GM23338 (cell line): ENCODE measurements at regions not wholly inside any gene's neighbourhood (a gene's known extent, or its start where the extent isn't known, plus 50 kb on each side); places are given as distances from the start of the nearest gene placed in this dataset.

Experiments used
- ATAC-seq: fragments of 200-7000 bp; cut with Tn5 transposase; 3 replicates; pipeline ENCODE4 v1.9.1; 2020
- DNase-seq: peaks from one replicate; pipeline ENCODE4 v3.0.0-alpha.2; 2015; ENCODE audit warnings: low spot score
- H2AFZ ChIP-seq: fragments of 200-600 bp; sonication (generic); 2 replicates; pipeline ENCODE4 v1.8.0; 2016; ENCODE audit warnings: antibody characterized with exemption, mild to moderate bottlenecking, moderate library complexity
- H3F3A ChIP-seq: fragments of 200-600 bp; sonication (generic); replicated peaks from 2 replicates; pipeline ENCODE4 v1.8.0; 2017; ENCODE audit warnings: antibody characterized with exemption, mixed run types, low read depth
- H3K27ac ChIP-seq: fragments of 200-600 bp; sonication (generic); 2 replicates; pipeline ENCODE4 v1.6.1; 2016; ENCODE audit warnings: low read depth
- H3K27me3 ChIP-seq: fragments of 200-600 bp; sonication (generic); 2 replicates; pipeline ENCODE4 v1.8.0; 2016; ENCODE audit warnings: mild to moderate bottlenecking, mixed run types, moderate library complexity; ENCODE audit not compliant: insufficient read depth
- H3K36me3 ChIP-seq: fragments of 200-600 bp; sonication (generic); 2 replicates; pipeline ENCODE4 v1.8.0; 2016; ENCODE audit warnings: mild to moderate bottlenecking; ENCODE audit not compliant: insufficient read depth
- H3K4me1 ChIP-seq: fragments of 200-600 bp; sonication (generic); 2 replicates; pipeline ENCODE4 v1.8.0; 2016; ENCODE audit warnings: mild to moderate bottlenecking, moderate library complexity; ENCODE audit not compliant: insufficient read depth
- H3K4me2 ChIP-seq: fragments of 200-600 bp; sonication (generic); 2 replicates; pipeline ENCODE4 v1.7.1; 2017; ENCODE audit warnings: mixed run types
- H3K4me3 ChIP-seq: fragments of 200-600 bp; sonication (generic); 2 replicates; pipeline ENCODE4 v1.6.1; 2016; ENCODE audit warnings: mixed run types
- H3K79me2 ChIP-seq: fragments of 200-600 bp; sonication (generic); replicated peaks from 2 replicates; pipeline ENCODE4 v1.8.0; 2017; ENCODE audit warnings: mild to moderate bottlenecking; ENCODE audit not compliant: insufficient read depth
- H3K9me2 ChIP-seq: fragments of 200-600 bp; sonication (generic); 2 replicates; pipeline ENCODE4 v1.8.0; 2017; ENCODE audit not compliant: insufficient read depth
- H4K20me1 ChIP-seq: fragments of 200-600 bp; sonication (generic); replicated peaks from 2 replicates; pipeline ENCODE4 v1.8.0; 2017; ENCODE audit warnings: mild to moderate bottlenecking; ENCODE audit not compliant: insufficient read depth
- H3K27ac Mint-ChIP-seq: 2 replicates; pipeline ENCODE4 v1.8.0; 2020; ENCODE audit warnings: inconsistent platforms, mild to moderate bottlenecking, moderate library complexity, mixed read lengths
- H3K27me3 Mint-ChIP-seq: 3 replicates; pipeline ENCODE4 v1.8.0; 2022; ENCODE audit warnings: low read depth, mild to moderate bottlenecking, moderate library complexity, mixed read lengths, inconsistent platforms; ENCODE audit not compliant: insufficient read depth, poor library complexity
- H3K36me3 Mint-ChIP-seq: 3 replicates; pipeline ENCODE4 v1.8.0; 2021; ENCODE audit warnings: low read depth, mild to moderate bottlenecking, inconsistent platforms, moderate library complexity, mixed read lengths
- H3K4me1 Mint-ChIP-seq: 3 replicates; pipeline ENCODE4 v1.8.0; 2020; ENCODE audit warnings: mild to moderate bottlenecking, inconsistent platforms, mixed read lengths
- H3K4me3 Mint-ChIP-seq: 3 replicates; pipeline ENCODE4 v1.8.0; 2021; ENCODE audit warnings: moderate library complexity, mild to moderate bottlenecking, inconsistent platforms, mixed read lengths
- H3K9me3 Mint-ChIP-seq: 3 replicates; pipeline ENCODE4 v1.8.0; 2020; ENCODE audit warnings: moderate library complexity, mild to moderate bottlenecking, inconsistent platforms, mixed read lengths
- CREB1 ChIP-seq: fragments of 250-450 bp; sonication (Bioruptor Pico); IDR thresholded peaks from 2 replicates; pipeline ENCODE4 v1.5.0; 2020; ENCODE audit warnings: low read depth, mild to moderate bottlenecking, moderate library complexity
- CTCF ChIP-seq, 2 experiments: fragments of 200-600 bp in 1 of 2; sonication (generic) in 1 of 2; conservative IDR thresholded peaks; 2 replicates each; pipeline versions ENCODE4 v1.5.1 to v1.6.1; 2016 to 2017; ENCODE audit warnings: antibody characterized with exemption in 2 of 2, low read depth in 2 of 2, mild to moderate bottlenecking in 2 of 2, moderate library complexity in 1 of 2
- ETS1 ChIP-seq: IDR thresholded peaks from 2 replicates; pipeline ENCODE4 v1.6.1; 2016; ENCODE audit warnings: antibody characterized with exemption
- EZH2 ChIP-seq: fragments of 200-600 bp; sonication (generic); IDR thresholded peaks from one replicate; pipeline ENCODE4 v1.8.0; 2017; ENCODE audit warnings: antibody characterized with exemption, mild to moderate bottlenecking, low read depth; ENCODE audit not compliant: unreplicated experiment
- EZH2phosphoT487 ChIP-seq: fragments of 200-600 bp; sonication (generic); IDR thresholded peaks from one replicate; pipeline ENCODE4 v1.8.1; 2018; ENCODE audit warnings: antibody characterized with exemption; ENCODE audit not compliant: unreplicated experiment
- JUNB ChIP-seq: IDR thresholded peaks from one replicate; pipeline ENCODE4 v1.6.1; 2016; ENCODE audit warnings: antibody characterized with exemption; ENCODE audit not compliant: unreplicated experiment
- NANOG ChIP-seq: IDR thresholded peaks from 2 replicates; pipeline ENCODE4 v1.6.1; 2016; ENCODE audit warnings: antibody characterized with exemption, borderline replicate concordance
- POLR2AphosphoS5 ChIP-seq: IDR thresholded peaks from 2 replicates; pipeline ENCODE4 v1.6.1; 2016; ENCODE audit warnings: antibody characterized with exemption, low read depth
- REST ChIP-seq: IDR thresholded peaks from one replicate; pipeline ENCODE4 v1.6.1; 2018; ENCODE audit warnings: antibody characterized with exemption; ENCODE audit not compliant: unreplicated experiment
- STAT1 ChIP-seq: IDR thresholded peaks from one replicate; pipeline ENCODE4 v1.6.1; 2016; ENCODE audit warnings: antibody characterized with exemption; ENCODE audit not compliant: unreplicated experiment
- ZNF114 ChIP-seq: fragments of 250-450 bp; sonication (Bioruptor Pico); IDR thresholded peaks from 2 replicates; pipeline ENCODE4 v1.5.0; 2020; ENCODE audit warnings: mild to moderate bottlenecking, moderate library complexity
- ZNF331 ChIP-seq: fragments of 250-450 bp; sonication (Bioruptor Pico); IDR thresholded peaks from 2 replicates; pipeline ENCODE4 v1.5.0; 2020; ENCODE audit warnings: low read depth, mild to moderate bottlenecking, moderate library complexity
- TF ChIP-seq, protein P1 (sequence below): fragments of 250-450 bp; sonication (Bioruptor Pico); IDR thresholded peaks from 2 replicates; pipeline ENCODE4 v1.5.0; 2020; ENCODE audit warnings: mild to moderate bottlenecking, moderate library complexity

DNA sequence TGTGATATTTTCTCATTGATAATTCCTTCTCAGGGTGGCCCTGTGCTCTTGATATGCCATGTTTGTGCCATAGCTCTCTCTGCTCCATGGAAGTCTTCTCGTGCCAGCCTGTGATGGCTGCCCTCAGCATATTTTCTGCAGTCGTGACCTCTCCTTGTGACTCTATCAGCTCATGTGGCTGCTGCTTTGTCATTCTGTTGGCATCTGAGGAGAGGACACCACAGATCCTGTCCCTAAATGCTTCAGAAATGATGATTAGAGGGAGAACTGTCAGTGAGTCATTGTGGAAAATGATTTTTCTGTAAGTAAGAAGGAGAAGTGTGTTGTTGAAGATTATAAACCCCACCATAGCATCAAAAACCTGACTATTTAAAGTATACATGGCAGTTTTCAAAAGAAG is 286.0 kb downstream of the ADGRL2 start:
- no peaks in the 10 kb centered on the region for H3K79me2 ChIP-seq
- H3K36me3 ChIP-seq, result no peaks in the 10 kb centered on the region
- no peaks in the 10 kb centered on the region for H3K36me3 Mint-ChIP-seq
- H4K20me1 ChIP-seq, result no peaks in the 10 kb centered on the region
- no peak overlapping the region for H3K4me3 ChIP-seq
- no peak overlapping the region for H3K27ac ChIP-seq
- no peak overlapping the region for H3K4me2 ChIP-seq
- H3K9me2 ChIP-seq, result peaks cover 6% of the 10 kb centered on the region; the same call in 1 of the 2 replicates
- no peaks in the 10 kb centered on the region for H3K27me3 ChIP-seq
- no peaks in the 10 kb centered on the region for H3K4me1 ChIP-seq
- H3F3A ChIP-seq, result no peaks in the 10 kb centered on the region
- TF ChIP-seq EZH2phosphoT487, result no peak
- TF ChIP-seq JUNB, result no peak
- TF ChIP-seq REST, result no peak
- no peak for TF ChIP-seq CTCF (conservative IDR thresholded peaks at IDR 0.05; ENCODE audit: low read depth in 2 of 2)
- no peak for TF ChIP-seq EZH2
- TF ChIP-seq NANOG, result no peak
- TF ChIP-seq POLR2AphosphoS5, result no peak
- TF ChIP-seq ZNF114 (CRISPR knock-in tag), result no peak
- no peak for TF ChIP-seq CREB1
- TF ChIP-seq, protein P1, sequence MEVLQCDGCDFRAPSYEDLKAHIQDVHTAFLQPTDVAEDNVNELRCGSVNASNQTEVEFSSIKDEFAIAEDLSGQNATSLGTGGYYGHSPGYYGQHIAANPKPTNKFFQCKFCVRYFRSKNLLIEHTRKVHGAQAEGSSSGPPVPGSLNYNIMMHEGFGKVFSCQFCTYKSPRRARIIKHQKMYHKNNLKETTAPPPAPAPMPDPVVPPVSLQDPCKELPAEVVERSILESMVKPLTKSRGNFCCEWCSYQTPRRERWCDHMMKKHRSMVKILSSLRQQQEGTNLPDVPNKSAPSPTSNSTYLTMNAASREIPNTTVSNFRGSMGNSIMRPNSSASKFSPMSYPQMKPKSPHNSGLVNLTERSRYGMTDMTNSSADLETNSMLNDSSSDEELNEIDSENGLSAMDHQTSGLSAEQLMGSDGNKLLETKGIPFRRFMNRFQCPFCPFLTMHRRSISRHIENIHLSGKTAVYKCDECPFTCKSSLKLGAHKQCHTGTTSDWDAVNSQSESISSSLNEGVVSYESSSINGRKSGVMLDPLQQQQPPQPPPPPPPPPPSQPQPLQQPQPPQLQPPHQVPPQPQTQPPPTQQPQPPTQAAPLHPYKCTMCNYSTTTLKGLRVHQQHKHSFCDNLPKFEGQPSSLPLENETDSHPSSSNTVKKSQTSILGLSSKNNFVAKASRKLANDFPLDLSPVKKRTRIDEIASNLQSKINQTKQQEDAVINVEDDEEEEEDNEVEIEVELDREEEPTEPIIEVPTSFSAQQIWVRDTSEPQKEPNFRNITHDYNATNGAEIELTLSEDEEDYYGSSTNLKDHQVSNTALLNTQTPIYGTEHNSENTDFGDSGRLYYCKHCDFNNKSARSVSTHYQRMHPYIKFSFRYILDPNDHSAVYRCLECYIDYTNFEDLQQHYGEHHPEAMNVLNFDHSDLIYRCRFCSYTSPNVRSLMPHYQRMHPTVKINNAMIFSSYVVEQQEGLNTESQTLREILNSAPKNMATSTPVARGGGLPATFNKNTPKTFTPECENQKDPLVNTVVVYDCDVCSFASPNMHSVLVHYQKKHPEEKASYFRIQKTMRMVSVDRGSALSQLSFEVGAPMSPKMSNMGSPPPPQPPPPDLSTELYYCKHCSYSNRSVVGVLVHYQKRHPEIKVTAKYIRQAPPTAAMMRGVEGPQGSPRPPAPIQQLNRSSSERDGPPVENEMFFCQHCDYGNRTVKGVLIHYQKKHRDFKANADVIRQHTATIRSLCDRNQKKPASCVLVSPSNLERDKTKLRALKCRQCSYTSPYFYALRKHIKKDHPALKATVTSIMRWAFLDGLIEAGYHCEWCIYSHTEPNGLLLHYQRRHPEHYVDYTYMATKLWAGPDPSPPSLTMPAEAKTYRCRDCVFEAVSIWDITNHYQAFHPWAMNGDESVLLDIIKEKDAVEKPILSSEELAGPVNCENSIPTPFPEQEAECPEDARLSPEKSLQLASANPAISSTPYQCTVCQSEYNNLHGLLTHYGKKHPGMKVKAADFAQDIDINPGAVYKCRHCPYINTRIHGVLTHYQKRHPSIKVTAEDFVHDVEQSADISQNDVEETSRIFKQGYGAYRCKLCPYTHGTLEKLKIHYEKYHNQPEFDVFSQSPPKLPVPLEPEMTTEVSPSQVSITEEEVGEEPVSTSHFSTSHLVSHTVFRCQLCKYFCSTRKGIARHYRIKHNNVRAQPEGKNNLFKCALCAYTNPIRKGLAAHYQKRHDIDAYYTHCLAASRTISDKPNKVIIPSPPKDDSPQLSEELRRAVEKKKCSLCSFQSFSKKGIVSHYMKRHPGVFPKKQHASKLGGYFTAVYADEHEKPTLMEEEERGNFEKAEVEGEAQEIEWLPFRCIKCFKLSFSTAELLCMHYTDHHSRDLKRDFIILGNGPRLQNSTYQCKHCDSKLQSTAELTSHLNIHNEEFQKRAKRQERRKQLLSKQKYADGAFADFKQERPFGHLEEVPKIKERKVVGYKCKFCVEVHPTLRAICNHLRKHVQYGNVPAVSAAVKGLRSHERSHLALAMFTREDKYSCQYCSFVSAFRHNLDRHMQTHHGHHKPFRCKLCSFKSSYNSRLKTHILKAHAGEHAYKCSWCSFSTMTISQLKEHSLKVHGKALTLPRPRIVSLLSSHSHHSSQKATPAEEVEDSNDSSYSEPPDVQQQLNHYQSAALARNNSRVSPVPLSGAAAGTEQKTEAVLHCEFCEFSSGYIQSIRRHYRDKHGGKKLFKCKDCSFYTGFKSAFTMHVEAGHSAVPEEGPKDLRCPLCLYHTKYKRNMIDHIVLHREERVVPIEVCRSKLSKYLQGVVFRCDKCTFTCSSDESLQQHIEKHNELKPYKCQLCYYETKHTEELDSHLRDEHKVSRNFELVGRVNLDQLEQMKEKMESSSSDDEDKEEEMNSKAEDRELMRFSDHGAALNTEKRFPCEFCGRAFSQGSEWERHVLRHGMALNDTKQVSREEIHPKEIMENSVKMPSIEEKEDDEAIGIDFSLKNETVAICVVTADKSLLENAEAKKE, result no peak
- TF ChIP-seq ETS1, result no peak
- TF ChIP-seq STAT1, result no peak
- no peak for TF ChIP-seq ZNF331 (CRISPR knock-in tag)
- H3K27ac Mint-ChIP-seq, result no peak overlapping the region
- no peaks in the 10 kb centered on the region for H3K27me3 Mint-ChIP-seq
- 0 out of 2 replicates have a peak overlapping the region, but pooled peaks have one; percentile 44 for H2AFZ ChIP-seq
- H3K4me3 Mint-ChIP-seq, result no peak overlapping the region
- ATAC-seq (no peak), DNase-seq (no peak)
- no peaks in the 10 kb centered on the region for H3K9me3 Mint-ChIP-seq
- peaks cover 4% of the 10 kb centered on the region; the same call in 2 of the 3 replicates for H3K4me1 Mint-ChIP-seq
